HG03095 (cell line): ENCODE measurements at regions not wholly inside any gene's neighbourhood (a gene's known extent, or its start where the extent isn't known, plus 50 kb on each side); places are given as distances from the start of the nearest gene placed in this dataset.

Experiments
- ATAC-seq: cut with Tn5 transposase; IDR thresholded peaks from one replicate; pipeline ENCODE4 v1.9.1; 2021; ENCODE audit warnings: moderate library complexity; ENCODE audit not compliant: unreplicated experiment

DNA sequence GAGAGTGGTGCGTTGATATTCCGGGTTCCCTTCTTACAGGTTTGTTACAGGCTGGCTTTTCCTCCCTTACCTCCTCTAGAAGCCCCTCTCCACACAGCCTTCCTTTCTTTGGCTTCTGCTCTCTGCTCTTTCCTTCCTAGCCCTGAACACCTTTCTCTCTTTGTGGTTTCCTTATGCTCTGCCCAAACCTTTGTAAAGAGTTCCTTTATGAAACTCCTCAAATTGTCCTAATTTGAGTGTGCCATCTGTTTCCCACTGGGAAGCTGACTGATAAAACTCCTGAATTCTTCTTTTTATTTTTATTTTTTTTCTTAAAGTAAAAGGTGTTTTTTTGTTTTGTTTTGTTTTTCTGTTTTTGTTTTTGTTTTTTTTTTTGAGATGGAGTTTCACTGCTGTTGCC lies 60.1 kb upstream of the OTX2 start:
- no peak for ATAC-seq

DNA sequence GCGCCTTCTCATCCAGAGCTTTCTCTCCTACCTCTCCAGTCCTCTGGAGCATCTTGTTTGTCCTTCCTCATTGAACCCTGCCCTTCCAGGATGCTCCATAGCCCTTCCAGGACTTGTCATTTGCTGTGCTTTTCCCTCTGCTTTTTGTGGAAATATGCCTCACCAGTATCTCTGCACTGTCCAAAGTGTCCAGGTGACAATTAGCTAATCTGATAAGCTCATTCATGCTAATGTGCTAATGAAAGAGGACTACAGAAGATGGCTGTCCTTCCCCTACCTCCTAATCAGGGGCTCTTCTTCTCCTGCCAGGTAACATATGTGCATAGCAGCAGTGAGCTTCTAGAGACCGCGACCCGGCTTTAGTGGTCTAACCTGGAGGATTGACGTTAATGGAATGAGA lies 58.4 kb upstream of the OTX2 start:
- ATAC-seq: no peak

DNA sequence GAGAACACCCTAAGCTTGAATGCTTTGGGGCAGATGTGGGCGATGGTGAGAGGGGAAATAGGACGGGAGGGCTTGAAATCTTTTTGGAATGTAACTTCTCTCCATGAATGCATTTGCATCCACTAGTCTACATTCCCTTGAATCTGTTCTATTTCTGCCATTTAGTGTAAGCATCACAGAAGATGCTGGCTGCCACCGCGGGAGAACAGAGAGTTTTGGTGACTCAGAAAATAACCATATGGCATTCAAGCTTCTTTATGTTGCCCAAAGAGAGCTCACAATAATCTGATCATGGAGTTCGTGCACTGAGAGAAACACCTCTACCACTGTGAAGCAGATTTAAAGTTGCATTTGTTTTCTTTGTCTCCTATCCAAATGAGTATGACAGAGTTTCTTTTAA lies 52.6 kb upstream of the OTX2 start:
- no peak for ATAC-seq

DNA sequence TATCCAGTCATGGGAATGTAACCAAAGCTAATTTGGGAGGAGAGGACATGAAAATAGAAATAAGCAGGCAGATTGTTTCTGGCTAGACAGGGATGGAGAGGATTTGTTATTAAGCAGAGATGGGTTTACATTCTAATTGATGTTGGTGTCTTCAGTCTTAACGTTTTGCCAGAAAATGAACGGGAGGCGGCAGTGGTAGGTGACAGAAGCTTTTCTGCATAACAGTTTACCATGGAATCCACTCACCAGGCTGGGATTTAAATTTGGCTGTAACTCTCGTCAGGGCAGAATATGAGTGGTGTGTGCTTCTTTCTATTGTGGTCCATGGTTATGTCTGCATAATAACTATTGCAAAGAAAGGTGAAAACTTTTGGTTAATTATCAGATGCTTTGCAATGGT lies 50.2 kb upstream of the OTX2 start:
- no peak for ATAC-seq
